Fibroblast of lung (primary cell): ENCODE measurements at regions not wholly inside any gene's neighbourhood (a gene's known extent, or its start where the extent isn't known, plus 50 kb on each side); places are given as distances from the start of the nearest gene placed in this dataset.

Experiments
- DNase-seq, 2 donors: peaks; one replicate each; pipeline versions ENCODE4 v3.0.0 to v3.0.0-alpha.2; 2010; ENCODE audit warnings: low read depth in 2 of 2
- H2AFZ ChIP-seq: 2 replicates; pipeline ENCODE4 v1.5.1; 2012; ENCODE audit warnings: low read length, control low read depth, inconsistent platforms
- H3K27ac ChIP-seq: 2 replicates; pipeline ENCODE4 v1.5.1; 2011; ENCODE audit warnings: low read length, control low read depth; ENCODE audit not compliant: insufficient read depth
- H3K27me3 ChIP-seq: 2 replicates; pipeline ENCODE4 v1.5.1; 2011; ENCODE audit warnings: mild to moderate bottlenecking, low read length; ENCODE audit not compliant: control insufficient read depth, insufficient read depth
- H3K36me3 ChIP-seq: 2 replicates; pipeline ENCODE4 v1.5.1; 2011; ENCODE audit warnings: low read length; ENCODE audit not compliant: control insufficient read depth, insufficient read depth
- H3K4me1 ChIP-seq: 2 replicates; pipeline ENCODE4 v1.5.1; 2011; ENCODE audit warnings: low read length; ENCODE audit not compliant: control insufficient read depth, insufficient read depth; ENCODE audit errors: extremely low read depth
- H3K4me2 ChIP-seq: 2 replicates; pipeline ENCODE4 v1.5.1; 2011; ENCODE audit warnings: low read length, control low read depth; ENCODE audit not compliant: insufficient read depth; ENCODE audit errors: extremely low read depth
- H3K4me3 ChIP-seq, 4 experiments: fragments of 200-600 bp in 1 of 4; sonication (generic) in 1 of 4; replicated peaks in 1 of 4; 2 replicates each; pipeline ENCODE4 v1.5.1; 2011 to 2016; ENCODE audit warnings: low read length in 4 of 4, low read depth in 3 of 4, mild to moderate bottlenecking in 3 of 4, control low read depth in 2 of 4, inconsistent platforms in 1 of 4, mixed read lengths in 1 of 4; ENCODE audit not compliant: insufficient read depth in 1 of 4; ENCODE audit errors: control extremely low read depth in 1 of 4
- H3K79me2 ChIP-seq: 2 replicates; pipeline ENCODE4 v1.5.1; 2012; ENCODE audit warnings: mild to moderate bottlenecking, low read length, inconsistent platforms; ENCODE audit not compliant: control insufficient read depth, insufficient read depth
- H3K9ac ChIP-seq: 2 replicates; pipeline ENCODE4 v1.5.1; 2011; ENCODE audit warnings: mild to moderate bottlenecking, low read length, control low read depth; ENCODE audit not compliant: insufficient read depth
- H3K9me3 ChIP-seq: 2 replicates; pipeline ENCODE4 v1.5.1; 2012; ENCODE audit warnings: low read depth, low read length; ENCODE audit not compliant: control insufficient read depth, insufficient read depth
- H4K20me1 ChIP-seq: 2 replicates; pipeline ENCODE4 v1.5.1; 2011; ENCODE audit warnings: low read length; ENCODE audit not compliant: control insufficient read depth, insufficient read depth; ENCODE audit errors: extremely low read depth
- EZH2 ChIP-seq: IDR thresholded peaks from 2 replicates; pipeline ENCODE4 v1.5.1; 2012; ENCODE audit warnings: low read length, control low read depth, mild to moderate bottlenecking; ENCODE audit errors: missing control alignments
- TF ChIP-seq, protein P1 (sequence below), 2 donors: IDR thresholded peaks in 1 of 2; conservative IDR thresholded peaks in 1 of 2; 1 replicate in 1 of 2; 2 replicates in 1 of 2; pipeline ENCODE4 v1.5.1; 2011 to 2012; ENCODE audit warnings: low read length in 2 of 2, control low read depth in 1 of 2, inconsistent platforms in 1 of 2, low read depth in 1 of 2, mild to moderate bottlenecking in 1 of 2

DNA sequence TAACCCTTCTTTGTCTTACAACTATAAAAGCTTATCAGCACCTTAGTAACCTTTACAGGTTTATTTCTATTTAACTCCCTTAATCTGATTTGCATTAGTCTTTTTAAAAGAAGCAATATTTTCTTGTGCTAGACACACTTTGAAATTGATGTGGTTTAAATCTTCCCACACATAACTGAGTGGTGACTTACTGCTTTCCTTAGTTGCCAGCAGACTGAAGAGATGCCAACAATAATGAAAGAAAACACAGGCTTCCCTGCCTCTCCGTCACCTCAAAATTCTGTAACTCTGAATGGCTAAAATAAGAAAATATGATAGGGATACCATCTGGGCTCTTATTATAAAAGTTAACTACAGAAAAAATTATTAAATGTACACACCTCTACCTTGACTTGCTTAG lies 196.8 kb downstream of the PTBP2 start:
- no peaks in the 10 kb centered on the region for H3K4me1 ChIP-seq
- no peaks in the 10 kb centered on the region for H3K36me3 ChIP-seq
- H3K9me3 ChIP-seq = no peaks in the 10 kb centered on the region
- TF ChIP-seq, protein P1, sequence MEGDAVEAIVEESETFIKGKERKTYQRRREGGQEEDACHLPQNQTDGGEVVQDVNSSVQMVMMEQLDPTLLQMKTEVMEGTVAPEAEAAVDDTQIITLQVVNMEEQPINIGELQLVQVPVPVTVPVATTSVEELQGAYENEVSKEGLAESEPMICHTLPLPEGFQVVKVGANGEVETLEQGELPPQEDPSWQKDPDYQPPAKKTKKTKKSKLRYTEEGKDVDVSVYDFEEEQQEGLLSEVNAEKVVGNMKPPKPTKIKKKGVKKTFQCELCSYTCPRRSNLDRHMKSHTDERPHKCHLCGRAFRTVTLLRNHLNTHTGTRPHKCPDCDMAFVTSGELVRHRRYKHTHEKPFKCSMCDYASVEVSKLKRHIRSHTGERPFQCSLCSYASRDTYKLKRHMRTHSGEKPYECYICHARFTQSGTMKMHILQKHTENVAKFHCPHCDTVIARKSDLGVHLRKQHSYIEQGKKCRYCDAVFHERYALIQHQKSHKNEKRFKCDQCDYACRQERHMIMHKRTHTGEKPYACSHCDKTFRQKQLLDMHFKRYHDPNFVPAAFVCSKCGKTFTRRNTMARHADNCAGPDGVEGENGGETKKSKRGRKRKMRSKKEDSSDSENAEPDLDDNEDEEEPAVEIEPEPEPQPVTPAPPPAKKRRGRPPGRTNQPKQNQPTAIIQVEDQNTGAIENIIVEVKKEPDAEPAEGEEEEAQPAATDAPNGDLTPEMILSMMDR (conservative IDR thresholded peaks at IDR 0.05 in 1 of 2, IDR thresholded peaks at IDR 0.05 in 1 of 2; ENCODE audit: low read depth in 1 of 2, low read length in 2 of 2) = no peak
- no peak for TF ChIP-seq EZH2
- no peak overlapping the region for H3K4me2 ChIP-seq
- no peaks in the 10 kb centered on the region for H3K27me3 ChIP-seq
- H3K9ac ChIP-seq = no peak overlapping the region
- H4K20me1 ChIP-seq = no peaks in the 10 kb centered on the region
- no peaks in the 10 kb centered on the region for H3K79me2 ChIP-seq
- H3K4me3 ChIP-seq = no peak overlapping the region
- H3K27ac ChIP-seq = no peak overlapping the region
- DNase-seq = peak; percentile 77 to 94
- H2AFZ ChIP-seq = no peak overlapping the region

DNA sequence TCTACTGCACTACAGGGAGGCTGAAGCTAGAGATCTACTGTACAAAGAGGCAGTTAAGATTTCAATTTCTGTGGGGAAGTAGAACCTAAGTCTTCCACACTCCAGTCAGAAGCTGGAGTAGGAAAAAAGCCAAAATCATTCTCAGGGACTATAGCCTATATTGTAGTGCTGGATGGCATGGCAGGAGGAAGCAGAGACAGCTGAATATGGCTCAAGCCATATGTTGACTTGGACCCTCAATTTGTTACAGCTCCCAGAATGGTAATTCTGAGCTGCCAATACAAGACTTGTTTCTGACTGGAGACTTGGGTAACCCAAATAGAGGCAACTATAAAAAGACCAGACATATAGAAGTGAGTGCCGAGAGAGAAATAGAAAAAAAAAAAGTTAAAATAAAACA lies 200.6 kb downstream of the PTBP2 start:
- H4K20me1 ChIP-seq = no peaks in the 10 kb centered on the region
- no peak for DNase-seq
- H3K4me1 ChIP-seq = no peaks in the 10 kb centered on the region
- no peaks in the 10 kb centered on the region for H3K9me3 ChIP-seq
- no peaks in the 10 kb centered on the region for H3K79me2 ChIP-seq
- no peak overlapping the region for H3K4me2 ChIP-seq
- H3K9ac ChIP-seq = no peak overlapping the region
- TF ChIP-seq, protein P1 (conservative IDR thresholded peaks at IDR 0.05 in 1 of 2, IDR thresholded peaks at IDR 0.05 in 1 of 2; ENCODE audit: low read depth in 1 of 2, low read length in 2 of 2) = no peak
- TF ChIP-seq EZH2 = no peak
- H3K4me3 ChIP-seq = no peak overlapping the region
- no peak overlapping the region for H2AFZ ChIP-seq
- H3K27ac ChIP-seq = no peak overlapping the region
- no peaks in the 10 kb centered on the region for H3K27me3 ChIP-seq
- H3K36me3 ChIP-seq = no peaks in the 10 kb centered on the region

DNA sequence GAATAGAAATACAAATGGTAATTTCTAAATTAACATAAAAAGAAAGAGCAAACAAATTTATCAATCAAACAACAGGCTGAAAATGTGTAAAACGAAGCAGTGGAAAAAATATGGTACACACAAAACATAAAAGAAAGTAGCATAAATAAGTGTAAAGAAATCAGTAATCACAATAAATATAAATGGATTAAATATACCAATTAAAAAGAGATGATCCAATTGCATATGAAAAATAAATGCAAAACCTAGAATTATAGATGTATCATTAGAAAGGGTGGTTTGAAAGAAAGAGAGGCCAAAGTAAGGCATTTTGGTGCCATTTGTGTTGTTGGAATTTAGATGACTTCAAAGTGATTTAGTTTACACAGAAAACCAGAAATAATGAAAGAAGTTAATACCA lies 202.2 kb downstream of the PTBP2 start:
- no peaks in the 10 kb centered on the region for H3K27me3 ChIP-seq
- no peak overlapping the region for H3K4me3 ChIP-seq
- DNase-seq = no peak
- no peaks in the 10 kb centered on the region for H3K79me2 ChIP-seq
- no peak overlapping the region for H3K9ac ChIP-seq
- no peak overlapping the region for H2AFZ ChIP-seq
- no peaks in the 10 kb centered on the region for H3K9me3 ChIP-seq
- no peaks in the 10 kb centered on the region for H4K20me1 ChIP-seq
- H3K4me2 ChIP-seq = no peak overlapping the region
- no peaks in the 10 kb centered on the region for H3K4me1 ChIP-seq
- no peak overlapping the region for H3K27ac ChIP-seq
- H3K36me3 ChIP-seq = no peaks in the 10 kb centered on the region
- no peak for TF ChIP-seq EZH2
- TF ChIP-seq, protein P1 (conservative IDR thresholded peaks at IDR 0.05 in 1 of 2, IDR thresholded peaks at IDR 0.05 in 1 of 2; ENCODE audit: low read depth in 1 of 2, low read length in 2 of 2) = no peak
